HCT116 (cell line): ENCODE measurements at regions not wholly inside any gene's neighbourhood (a gene's known extent, or its start where the extent isn't known, plus 50 kb on each side); places are given as distances from the start of the nearest gene placed in this dataset.

ENCODE experiments used
- ATAC-seq: fragments of 200-7000 bp; cut with Tn5 transposase; 2 replicates; pipeline ENCODE4 v1.9.1; 2020; ENCODE audit warnings: mild to moderate bottlenecking, moderate library complexity
- BruUV-seq: library from RNA; stranded (reverse); fragments of 400-500 nt; replicated peaks from 2 replicates; lab custom pipeline; 2021; lab: Mats Ljungman, UMichigan
- CTCF ChIA-PET: fragments of 300-600 bp; sonication (Branson Sonifier 250); formaldehyde crosslinking; loops from one replicate; lab custom pipeline; 2021; ENCODE audit warnings: antibody characterized with exemption; lab: Charles Lee
- POLR2A ChIA-PET: fragments of 300-600, 350-600 bp; sonication (Branson Sonifier 250); formaldehyde crosslinking; loops from one replicate; lab custom pipeline; 2021; ENCODE audit warnings: antibody characterized with exemption; lab: Charles Lee
- RAD21 ChIA-PET, 2 experiments: fragments of 300-600 bp; sonication (Branson Sonifier 250); formaldehyde crosslinking; loops; one replicate each; lab custom pipeline; 2023; ENCODE audit warnings: low total read pairs in 2 of 2; ENCODE audit not compliant: uncharacterized antibody in 2 of 2, unreplicated experiment in 2 of 2, low non-redundant PET in 1 of 2; lab: Charles Lee
- DNase-seq: peaks from one replicate; pipeline ENCODE4 v3.0.0-alpha.2; 2010; ENCODE audit warnings: low read depth, low spot score
- H2AFZ ChIP-seq: fragments of 200-600 bp; shearing (Covaris generic), sonication (generic); 2 replicates; pipeline ENCODE4 v1.6.1; 2017; ENCODE audit warnings: low read depth, mixed run types, mixed read lengths, antibody characterized with exemption, low read length; ENCODE audit not compliant: poor library complexity, severe bottlenecking
- H3K27ac ChIP-seq: 2 replicates; pipeline ENCODE4 v1.5.1; 2012; ENCODE audit warnings: low read depth, low read length
- H3K27me3 ChIP-seq: fragments of 200-600 bp; sonication (generic); 2 replicates; pipeline ENCODE4 v1.6.1; 2016; ENCODE audit warnings: mixed run types, low read length, mixed read lengths; ENCODE audit not compliant: insufficient read depth
- H3K36me3 ChIP-seq, 2 experiments: fragments of 200-500 bp in 1 of 2; fragments of 200-600 bp in 1 of 2; sonication (Bioruptor generic) in 1 of 2; sonication (generic) in 1 of 2; 2 replicates each; pipeline versions ENCODE4 v1.5.1 to v1.6.1; 2014 to 2016; ENCODE audit warnings: low read length in 2 of 2, inconsistent platforms in 1 of 2, mixed read lengths in 1 of 2, mixed run types in 1 of 2; ENCODE audit not compliant: insufficient read depth in 2 of 2, control insufficient read depth in 1 of 2
- H3K4me1 ChIP-seq, 2 experiments: fragments of 200-600 bp in 1 of 2; sonication (generic) in 1 of 2; 2 replicates each; pipeline versions ENCODE4 v1.5.1 to v1.6.1; 2012 to 2017; ENCODE audit warnings: low read length in 2 of 2, inconsistent platforms in 1 of 2, mild to moderate bottlenecking in 1 of 2, mixed read lengths in 1 of 2, mixed run types in 1 of 2, moderate library complexity in 1 of 2; ENCODE audit not compliant: insufficient read depth in 2 of 2, control insufficient read depth in 1 of 2
- H3K4me2 ChIP-seq: fragments of 200-600 bp; sonication (generic); 2 replicates; pipeline ENCODE4 v1.6.1; 2017; ENCODE audit warnings: mixed run types, low read length, mixed read lengths
- H3K4me3 ChIP-seq, 2 experiments: fragments of 200-600 bp in 1 of 2; sonication (generic) in 1 of 2; replicated peaks in 1 of 2; 2 replicates each; pipeline ENCODE4 v1.5.1; 2011 to 2016; ENCODE audit warnings: low read length in 2 of 2, control low read depth in 1 of 2, low read depth in 1 of 2, mild to moderate bottlenecking in 1 of 2, mixed read lengths in 1 of 2, mixed run types in 1 of 2
- H3K79me2 ChIP-seq: fragments of 200-600 bp; sonication (generic); 2 replicates; pipeline ENCODE4 v1.6.1; 2017; ENCODE audit warnings: mild to moderate bottlenecking, mixed run types, low read length, moderate library complexity, mixed read lengths; ENCODE audit not compliant: insufficient read depth
- H3K9ac ChIP-seq: fragments of 200-600 bp; sonication (generic); 2 replicates; pipeline ENCODE4 v1.6.1; 2016; ENCODE audit warnings: low read length, mixed read lengths
- H3K9me2 ChIP-seq: fragments of 200-600 bp; sonication (generic), shearing (Covaris generic); 2 replicates; pipeline ENCODE4 v1.6.1; 2017; ENCODE audit warnings: mixed run types, mild to moderate bottlenecking, moderate library complexity; ENCODE audit not compliant: insufficient read depth
- H3K9me3 ChIP-seq, 2 experiments: fragments of 200-500 bp in 1 of 2; fragments of 200-600 bp in 1 of 2; sonication (Bioruptor generic) in 1 of 2; sonication (generic) in 1 of 2; 2 replicates each; pipeline ENCODE4 v1.6.1; 2014 to 2017; ENCODE audit warnings: low read length in 2 of 2, mixed read lengths in 2 of 2, inconsistent platforms in 1 of 2, low read depth in 1 of 2, mild to moderate bottlenecking in 1 of 2, mixed run types in 1 of 2, moderate library complexity in 1 of 2; ENCODE audit not compliant: control insufficient read depth in 1 of 2, insufficient read depth in 1 of 2
- H4K20me1 ChIP-seq: fragments of 200-600 bp; sonication (generic), shearing (Covaris generic); 2 replicates; pipeline ENCODE4 v1.6.1; 2017; ENCODE audit warnings: mixed run types, mild to moderate bottlenecking, moderate library complexity; ENCODE audit not compliant: insufficient read depth
- CBX3 ChIP-seq: IDR thresholded peaks from 2 replicates; pipeline ENCODE4 v1.6.1; 2012; ENCODE audit warnings: low read depth
- ELF1 ChIP-seq: IDR thresholded peaks from 2 replicates; pipeline ENCODE4 v1.6.1; 2012; ENCODE audit warnings: low read depth, borderline replicate concordance
- JUND ChIP-seq: IDR thresholded peaks from 2 replicates; pipeline ENCODE4 v1.6.1; 2012
- POLR2AphosphoS5 ChIP-seq: IDR thresholded peaks from 2 replicates; pipeline ENCODE4 v1.6.1; 2011; ENCODE audit warnings: mild to moderate bottlenecking, low read depth, low read length, moderate library complexity
- SRF ChIP-seq: IDR thresholded peaks from 2 replicates; pipeline ENCODE4 v1.6.1; 2012; ENCODE audit warnings: low read depth
- TCF7L2 ChIP-seq: IDR thresholded peaks from 2 replicates; pipeline ENCODE4 v1.7.0; 2011; ENCODE audit warnings: borderline replicate concordance, inconsistent platforms; ENCODE audit not compliant: insufficient read depth, insufficient read length; ENCODE audit errors: extremely low read depth
- ZFX ChIP-seq: fragments of 450-650 bp; IDR thresholded peaks from 2 replicates; pipeline ENCODE4 v1.6.1; 2017
- intact Hi-C: fragments of 100-400 bp; cut with micrococcal nuclease; formaldehyde crosslinking; loops from 2 replicates; pipeline ENCODE4 v1.10.0; 2022
- TF ChIP-seq, protein P1 (sequence below), 3 experiments: fragments of 200-600 bp in 1 of 3; sonication (generic) in 1 of 3; IDR thresholded peaks in 2 of 3; conservative IDR thresholded peaks in 1 of 3; 2 replicates each; pipeline ENCODE4 v1.5.1; 2012 to 2017; ENCODE audit warnings: low read depth in 2 of 3, low read length in 2 of 3, antibody characterized with exemption in 1 of 3, borderline replicate concordance in 1 of 3, control low read depth in 1 of 3, mild to moderate bottlenecking in 1 of 3, mixed read lengths in 1 of 3, mixed run types in 1 of 3, moderate library complexity in 1 of 3; ENCODE audit not compliant: insufficient read depth in 1 of 3
- TF ChIP-seq, protein P2 (sequence below): IDR thresholded peaks from 2 replicates; pipeline ENCODE4 v1.6.1; 2011; ENCODE audit warnings: mild to moderate bottlenecking, low read length, moderate library complexity; ENCODE audit not compliant: insufficient replicate concordance; ENCODE audit errors: extremely low read depth
- TF ChIP-seq, protein P3 (sequence below): IDR thresholded peaks from 2 replicates; pipeline ENCODE4 v1.6.1; 2012

DNA sequence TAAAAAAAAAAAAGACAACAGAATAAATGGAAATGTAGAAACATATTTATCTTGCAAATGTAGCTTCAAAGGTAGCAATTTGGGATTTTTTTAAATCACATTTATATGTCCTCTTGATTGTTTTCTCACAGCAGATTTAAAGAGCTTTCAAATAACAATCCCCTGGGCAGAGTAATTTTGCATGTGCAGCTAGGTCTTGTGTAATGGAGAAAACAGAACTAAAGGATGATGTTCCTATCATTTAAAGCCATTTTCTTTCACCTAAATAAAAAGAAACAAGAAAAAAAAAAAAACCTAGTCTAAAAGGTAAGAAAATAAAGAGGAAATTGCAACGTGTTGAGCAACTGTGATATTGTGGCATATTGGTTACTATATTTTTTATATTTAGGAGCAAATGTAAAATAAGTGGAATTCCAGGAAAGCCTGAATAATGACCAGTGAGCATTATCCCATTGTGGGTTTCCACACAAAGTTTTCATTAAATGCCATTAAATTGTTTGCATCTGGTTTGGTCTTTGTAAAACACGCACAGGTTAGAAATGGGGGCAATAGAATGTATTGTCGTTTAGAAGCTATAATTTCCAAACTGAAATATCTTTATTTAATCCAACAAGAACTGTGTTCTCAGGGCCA lies 215.6 kb downstream of the SLC6A15 start:
- no peak overlapping the region for H3K4me3 ChIP-seq
- TF ChIP-seq ZFX (no peak), JUND (no peak), CBX3 (no peak), TCF7L2 (no peak), SRF (no peak), ELF1 (no peak), POLR2AphosphoS5 (no peak)
- TF ChIP-seq, protein P1, sequence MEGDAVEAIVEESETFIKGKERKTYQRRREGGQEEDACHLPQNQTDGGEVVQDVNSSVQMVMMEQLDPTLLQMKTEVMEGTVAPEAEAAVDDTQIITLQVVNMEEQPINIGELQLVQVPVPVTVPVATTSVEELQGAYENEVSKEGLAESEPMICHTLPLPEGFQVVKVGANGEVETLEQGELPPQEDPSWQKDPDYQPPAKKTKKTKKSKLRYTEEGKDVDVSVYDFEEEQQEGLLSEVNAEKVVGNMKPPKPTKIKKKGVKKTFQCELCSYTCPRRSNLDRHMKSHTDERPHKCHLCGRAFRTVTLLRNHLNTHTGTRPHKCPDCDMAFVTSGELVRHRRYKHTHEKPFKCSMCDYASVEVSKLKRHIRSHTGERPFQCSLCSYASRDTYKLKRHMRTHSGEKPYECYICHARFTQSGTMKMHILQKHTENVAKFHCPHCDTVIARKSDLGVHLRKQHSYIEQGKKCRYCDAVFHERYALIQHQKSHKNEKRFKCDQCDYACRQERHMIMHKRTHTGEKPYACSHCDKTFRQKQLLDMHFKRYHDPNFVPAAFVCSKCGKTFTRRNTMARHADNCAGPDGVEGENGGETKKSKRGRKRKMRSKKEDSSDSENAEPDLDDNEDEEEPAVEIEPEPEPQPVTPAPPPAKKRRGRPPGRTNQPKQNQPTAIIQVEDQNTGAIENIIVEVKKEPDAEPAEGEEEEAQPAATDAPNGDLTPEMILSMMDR (IDR thresholded peaks at IDR 0.05 in 2 of 3, conservative IDR thresholded peaks at IDR 0.05 in 1 of 3; ENCODE audit: borderline replicate concordance in 1 of 3, insufficient read depth in 1 of 3, low read depth in 2 of 3, low read length in 2 of 3), result no peak
- TF ChIP-seq, protein P2, sequence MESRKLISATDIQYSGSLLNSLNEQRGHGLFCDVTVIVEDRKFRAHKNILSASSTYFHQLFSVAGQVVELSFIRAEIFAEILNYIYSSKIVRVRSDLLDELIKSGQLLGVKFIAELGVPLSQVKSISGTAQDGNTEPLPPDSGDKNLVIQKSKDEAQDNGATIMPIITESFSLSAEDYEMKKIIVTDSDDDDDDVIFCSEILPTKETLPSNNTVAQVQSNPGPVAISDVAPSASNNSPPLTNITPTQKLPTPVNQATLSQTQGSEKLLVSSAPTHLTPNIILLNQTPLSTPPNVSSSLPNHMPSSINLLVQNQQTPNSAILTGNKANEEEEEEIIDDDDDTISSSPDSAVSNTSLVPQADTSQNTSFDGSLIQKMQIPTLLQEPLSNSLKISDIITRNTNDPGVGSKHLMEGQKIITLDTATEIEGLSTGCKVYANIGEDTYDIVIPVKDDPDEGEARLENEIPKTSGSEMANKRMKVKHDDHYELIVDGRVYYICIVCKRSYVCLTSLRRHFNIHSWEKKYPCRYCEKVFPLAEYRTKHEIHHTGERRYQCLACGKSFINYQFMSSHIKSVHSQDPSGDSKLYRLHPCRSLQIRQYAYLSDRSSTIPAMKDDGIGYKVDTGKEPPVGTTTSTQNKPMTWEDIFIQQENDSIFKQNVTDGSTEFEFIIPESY, result no peak
- TF ChIP-seq, protein P3, sequence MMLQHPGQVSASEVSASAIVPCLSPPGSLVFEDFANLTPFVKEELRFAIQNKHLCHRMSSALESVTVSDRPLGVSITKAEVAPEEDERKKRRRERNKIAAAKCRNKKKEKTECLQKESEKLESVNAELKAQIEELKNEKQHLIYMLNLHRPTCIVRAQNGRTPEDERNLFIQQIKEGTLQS, result no peak
- ATAC-seq, result no peak
- BruUV-seq, result no TSS peak
- H3K4me2 ChIP-seq, result no peak overlapping the region
- H3K27ac ChIP-seq, result no peak overlapping the region
- H4K20me1 ChIP-seq, result no peaks in the 10 kb centered on the region
- CTCF ChIA-PET, result no interaction called here
- no peak for DNase-seq
- H3K27me3 ChIP-seq, result no peaks in the 10 kb centered on the region
- intact Hi-C loops, result no loop called here
- POLR2A ChIA-PET, result no interaction called here
- no peaks in the 10 kb centered on the region for H3K36me3 ChIP-seq
- H3K9me3 ChIP-seq, result no peaks in the 10 kb centered on the region
- H2AFZ ChIP-seq, result no peak overlapping the region
- H3K9ac ChIP-seq, result no peak overlapping the region
- peaks cover 0 to under 1% of the 10 kb centered on the region in 2 experiments; a peak in 1 of 4 replicates for H3K4me1 ChIP-seq
- no peaks in the 10 kb centered on the region for H3K79me2 ChIP-seq
- H3K9me2 ChIP-seq, result no peaks in the 10 kb centered on the region
- RAD21 ChIA-PET, result no interaction called here
